ENCODE measurements at regions not wholly inside any gene's neighbourhood (a gene's known extent, or its start where the extent isn't known, plus 50 kb on each side); places are given as distances from the start of the nearest gene placed in this dataset.

DNA sequence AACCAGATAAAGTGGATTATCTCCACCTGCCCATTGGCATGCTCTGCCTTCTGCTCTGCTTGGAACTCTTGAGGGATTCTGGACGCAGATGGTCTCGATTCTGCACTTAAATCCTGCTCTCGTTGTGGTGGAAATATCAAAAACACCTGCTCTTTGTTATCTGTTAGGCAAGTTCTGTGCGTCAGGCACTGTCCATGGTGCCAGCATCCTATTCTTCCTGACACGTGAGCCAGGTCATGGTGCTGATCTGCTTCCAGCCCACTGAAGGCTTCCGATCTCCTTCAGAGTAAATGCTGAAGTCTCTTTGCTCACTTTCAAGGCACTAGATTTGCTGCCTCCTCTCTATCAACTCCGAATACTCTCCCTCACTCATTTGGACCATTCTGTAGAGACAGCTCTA lies 505.6 kb downstream of the HTR7 start:
- Histone ChIP-seq H3K36me3 (ENCODE audit: control insufficient read depth in 5 of 5, insufficient read depth in 5 of 5, low read length in 5 of 5) (no peaks in the 10 kb centered on the region), H3K27me3 (ENCODE audit: control insufficient read depth in 5 of 5, insufficient read depth in 4 of 5, low read length in 5 of 5) (no peaks in the 10 kb centered on the region), H3K9ac (ENCODE audit: low read length in 5 of 5) (no peak overlapping the region), H3K9me3 (ENCODE audit: control insufficient read depth in 5 of 5, low read length in 5 of 5) (no peaks in the 10 kb centered on the region), H3K4me1 (ENCODE audit: control insufficient read depth in 5 of 5, insufficient read depth in 5 of 5, low read length in 5 of 5) (no peaks in the 10 kb centered on the region), H3K4me3 (ENCODE audit: low read depth in 1 of 5, low read length in 5 of 5) (no peak overlapping the region), H3K27ac (ENCODE audit: low read depth, low read length) (no peak overlapping the region)

DNA sequence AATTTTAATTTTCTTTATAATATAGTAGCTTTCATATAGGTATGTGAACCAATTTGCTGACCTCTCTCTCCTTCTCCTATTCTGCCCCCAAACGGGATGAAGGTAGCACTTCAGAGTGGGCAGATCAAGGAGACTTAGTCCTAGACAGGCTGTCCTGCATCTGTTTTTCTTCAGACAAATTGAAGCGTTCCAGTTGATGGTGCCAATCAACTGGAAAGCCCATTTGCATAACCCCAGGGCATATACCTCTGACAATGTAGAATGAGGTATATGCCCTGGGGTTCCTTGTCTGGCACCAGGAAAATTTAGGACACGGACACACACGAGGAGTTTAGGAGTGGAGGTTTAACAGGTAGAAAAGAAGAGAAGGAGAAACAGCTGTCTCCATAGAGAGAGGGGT lies 502.9 kb downstream of the HTR7 start:
- no peak overlapping the region for H3K9ac ChIP-seq (ENCODE audit: low read length in 5 of 5)
- H3K27me3 ChIP-seq (ENCODE audit: control insufficient read depth in 5 of 5, insufficient read depth in 4 of 5, low read length in 5 of 5): no peaks in the 10 kb centered on the region
- H3K9me3 ChIP-seq (ENCODE audit: control insufficient read depth in 5 of 5, low read length in 5 of 5): no peaks in the 10 kb centered on the region
- H3K4me1 ChIP-seq (ENCODE audit: control insufficient read depth in 5 of 5, insufficient read depth in 5 of 5, low read length in 5 of 5): no peaks in the 10 kb centered on the region
- H3K27ac ChIP-seq (ENCODE audit: low read depth, low read length): no peak overlapping the region
- H3K36me3 ChIP-seq (ENCODE audit: control insufficient read depth in 5 of 5, insufficient read depth in 5 of 5, low read length in 5 of 5): no peaks in the 10 kb centered on the region
- H3K4me3 ChIP-seq (ENCODE audit: low read depth in 1 of 5, low read length in 5 of 5): no peak overlapping the region

DNA sequence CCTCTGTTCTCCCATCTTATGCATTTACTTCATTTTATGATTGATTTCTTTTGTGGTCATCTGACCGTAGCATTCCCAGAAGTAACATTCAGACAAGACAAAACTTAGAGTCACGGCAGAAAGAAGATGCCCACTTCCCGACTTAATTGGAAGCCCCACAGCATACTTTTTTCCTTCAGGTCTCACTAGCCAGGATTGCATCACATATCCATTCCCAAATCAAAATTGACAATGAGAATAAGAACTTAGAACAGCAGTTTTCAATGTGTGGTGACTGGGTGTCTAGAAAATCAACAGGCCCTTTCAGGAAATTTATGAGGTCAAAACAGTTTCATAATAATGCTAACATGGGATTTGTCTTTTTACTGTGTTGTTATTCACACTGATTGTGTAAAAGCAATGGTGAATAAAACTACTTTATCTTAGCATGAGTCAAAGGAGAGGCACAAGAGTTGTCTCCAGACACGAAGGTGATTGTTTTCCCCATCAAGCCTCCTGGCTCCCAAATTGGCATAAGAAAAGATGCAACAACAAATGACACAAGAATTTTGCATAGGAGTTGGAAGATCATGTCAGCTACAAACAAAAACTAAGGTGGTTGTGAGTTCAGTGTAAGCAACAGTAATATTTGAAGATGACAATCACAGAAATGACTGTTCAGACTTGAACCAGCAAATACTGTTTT lies 493.9 kb downstream of the HTR7 start:
- H3K4me1 ChIP-seq (ENCODE audit: control insufficient read depth in 5 of 5, insufficient read depth in 5 of 5, low read length in 5 of 5): no peaks in the 10 kb centered on the region
- H3K36me3 ChIP-seq (ENCODE audit: control insufficient read depth in 5 of 5, insufficient read depth in 5 of 5, low read length in 5 of 5): no peaks in the 10 kb centered on the region
- no peak overlapping the region for H3K9ac ChIP-seq (ENCODE audit: low read length in 5 of 5)
- H3K9me3 ChIP-seq (ENCODE audit: control insufficient read depth in 5 of 5, low read length in 5 of 5): peaks cover 0 to 2% (median 0%) of the 10 kb centered on the region in 5 donors
- no peak overlapping the region for H3K4me3 ChIP-seq (ENCODE audit: low read depth in 1 of 5, low read length in 5 of 5)
- no peaks in the 10 kb centered on the region for H3K27me3 ChIP-seq (ENCODE audit: control insufficient read depth in 5 of 5, insufficient read depth in 4 of 5, low read length in 5 of 5)
- H3K27ac ChIP-seq (ENCODE audit: low read depth, low read length): no peak overlapping the region

DNA sequence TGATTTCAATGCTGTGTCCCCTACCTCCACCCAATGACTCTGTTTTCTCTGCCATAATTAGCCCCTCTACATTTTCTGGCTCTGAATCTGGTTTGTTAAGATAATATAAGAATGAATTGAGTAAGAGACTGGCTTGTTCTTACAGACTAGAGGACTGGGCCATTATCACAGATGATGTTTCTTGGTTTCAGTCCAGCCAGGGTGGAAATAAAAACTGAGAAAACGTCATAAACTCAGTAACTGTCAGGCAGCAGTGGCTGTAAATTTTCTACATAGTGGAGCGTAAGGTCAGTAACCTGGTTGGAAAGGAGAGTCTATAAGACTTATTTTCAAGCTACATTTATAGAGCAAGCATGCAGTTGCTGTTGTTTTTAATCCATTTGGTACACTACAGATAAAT lies 485.4 kb downstream of the HTR7 start:
- no peak overlapping the region for H3K27ac ChIP-seq (ENCODE audit: low read depth, low read length)
- H3K9me3 ChIP-seq (ENCODE audit: control insufficient read depth in 5 of 5, low read length in 5 of 5): no peaks in the 10 kb centered on the region
- no peaks in the 10 kb centered on the region for H3K36me3 ChIP-seq (ENCODE audit: control insufficient read depth in 5 of 5, insufficient read depth in 5 of 5, low read length in 5 of 5)
- H3K4me3 ChIP-seq (ENCODE audit: low read depth in 1 of 5, low read length in 5 of 5): no peak overlapping the region
- H3K9ac ChIP-seq (ENCODE audit: low read length in 5 of 5): no peak overlapping the region
- no peaks in the 10 kb centered on the region for H3K4me1 ChIP-seq (ENCODE audit: control insufficient read depth in 5 of 5, insufficient read depth in 5 of 5, low read length in 5 of 5)
- H3K27me3 ChIP-seq (ENCODE audit: control insufficient read depth in 5 of 5, insufficient read depth in 4 of 5, low read length in 5 of 5): no peaks in the 10 kb centered on the region

DNA sequence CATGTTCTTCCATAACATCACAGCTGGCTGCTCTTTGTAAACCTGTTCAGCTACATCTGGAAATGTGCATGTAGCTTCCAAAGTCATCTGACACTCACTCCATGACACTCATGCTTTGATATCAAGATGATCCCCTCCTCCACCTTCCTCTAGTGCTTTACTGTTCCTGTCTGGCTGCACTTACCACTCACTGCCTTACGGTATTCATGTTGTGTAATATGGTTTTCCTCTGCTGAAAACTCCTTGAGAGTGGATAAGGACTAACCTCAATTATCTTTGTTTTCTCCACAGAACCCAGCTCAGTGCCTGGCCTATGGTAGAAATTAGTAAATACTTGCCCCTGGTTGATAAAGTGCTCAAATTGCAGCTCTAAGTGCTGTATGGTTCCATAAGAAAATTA lies 483.9 kb downstream of the HTR7 start:
- Histone ChIP-seq H3K36me3 (ENCODE audit: control insufficient read depth in 5 of 5, insufficient read depth in 5 of 5, low read length in 5 of 5) (no peaks in the 10 kb centered on the region), H3K27me3 (ENCODE audit: control insufficient read depth in 5 of 5, insufficient read depth in 4 of 5, low read length in 5 of 5) (no peaks in the 10 kb centered on the region), H3K9ac (ENCODE audit: low read length in 5 of 5) (no peak overlapping the region), H3K27ac (ENCODE audit: low read depth, low read length) (no peak overlapping the region), H3K9me3 (ENCODE audit: control insufficient read depth in 5 of 5, low read length in 5 of 5) (no peaks in the 10 kb centered on the region), H3K4me3 (ENCODE audit: low read depth in 1 of 5, low read length in 5 of 5) (no peak overlapping the region), H3K4me1 (ENCODE audit: control insufficient read depth in 5 of 5, insufficient read depth in 5 of 5, low read length in 5 of 5) (no peaks in the 10 kb centered on the region)

DNA sequence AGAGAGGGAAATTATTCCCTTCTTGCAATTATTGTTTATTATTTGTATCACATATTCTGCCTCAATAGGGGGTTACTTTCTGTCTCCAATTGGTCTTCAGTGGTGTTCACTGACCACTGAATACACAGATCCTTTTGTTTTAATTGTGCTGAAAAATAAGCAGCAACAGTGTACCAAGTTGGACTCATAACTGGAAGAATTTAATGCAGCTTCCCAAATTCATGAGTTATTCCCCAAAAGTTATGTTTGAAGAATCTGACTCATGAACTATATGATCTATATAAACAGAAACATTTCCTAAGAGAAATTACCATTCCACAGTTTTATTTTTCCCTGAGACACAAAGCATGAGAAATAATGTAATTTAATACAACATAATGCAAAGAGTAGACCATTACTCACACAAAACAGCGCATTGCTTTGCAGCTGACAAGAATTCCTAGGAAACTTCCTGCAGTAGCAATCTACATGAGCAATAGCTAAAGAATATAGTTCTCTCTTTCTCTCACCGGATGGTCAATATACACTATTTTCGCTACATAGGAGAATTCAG lies 479.2 kb downstream of the HTR7 start:
- Histone ChIP-seq H3K27ac (ENCODE audit: low read depth, low read length) (no peak overlapping the region), H3K9me3 (ENCODE audit: control insufficient read depth in 5 of 5, low read length in 5 of 5) (no peaks in the 10 kb centered on the region), H3K36me3 (ENCODE audit: control insufficient read depth in 5 of 5, insufficient read depth in 5 of 5, low read length in 5 of 5) (no peaks in the 10 kb centered on the region), H3K9ac (ENCODE audit: low read length in 5 of 5) (no peak overlapping the region), H3K27me3 (ENCODE audit: control insufficient read depth in 5 of 5, insufficient read depth in 4 of 5, low read length in 5 of 5) (no peaks in the 10 kb centered on the region), H3K4me1 (ENCODE audit: control insufficient read depth in 5 of 5, insufficient read depth in 5 of 5, low read length in 5 of 5) (no peaks in the 10 kb centered on the region), H3K4me3 (ENCODE audit: low read depth in 1 of 5, low read length in 5 of 5) (no peak overlapping the region)

DNA sequence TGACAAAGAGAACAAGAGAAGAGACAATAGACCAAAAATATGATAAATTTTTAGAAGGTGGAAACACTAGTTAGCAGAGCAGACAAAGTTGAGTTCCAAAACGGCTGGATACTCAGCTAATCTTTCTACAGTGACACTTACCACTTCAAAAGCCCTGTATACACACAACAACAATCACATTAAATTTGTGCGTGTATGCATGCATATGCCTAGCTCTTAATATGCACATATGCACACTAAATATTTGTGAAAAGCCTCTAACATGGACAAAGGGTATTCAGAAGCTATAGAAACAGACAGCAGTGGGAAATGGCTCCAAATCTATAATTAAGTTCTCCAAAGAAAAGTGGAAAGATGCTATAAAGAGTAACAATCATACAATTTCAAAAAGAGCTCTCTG lies 476.4 kb downstream of the HTR7 start:
- no peak overlapping the region for H3K27ac ChIP-seq (ENCODE audit: low read depth, low read length)
- no peaks in the 10 kb centered on the region for H3K9me3 ChIP-seq (ENCODE audit: control insufficient read depth in 5 of 5, low read length in 5 of 5)
- H3K9ac ChIP-seq (ENCODE audit: low read length in 5 of 5): no peak overlapping the region
- no peaks in the 10 kb centered on the region for H3K27me3 ChIP-seq (ENCODE audit: control insufficient read depth in 5 of 5, insufficient read depth in 4 of 5, low read length in 5 of 5)
- no peaks in the 10 kb centered on the region for H3K36me3 ChIP-seq (ENCODE audit: control insufficient read depth in 5 of 5, insufficient read depth in 5 of 5, low read length in 5 of 5)
- no peaks in the 10 kb centered on the region for H3K4me1 ChIP-seq (ENCODE audit: control insufficient read depth in 5 of 5, insufficient read depth in 5 of 5, low read length in 5 of 5)
- no peak overlapping the region for H3K4me3 ChIP-seq (ENCODE audit: low read depth in 1 of 5, low read length in 5 of 5)

DNA sequence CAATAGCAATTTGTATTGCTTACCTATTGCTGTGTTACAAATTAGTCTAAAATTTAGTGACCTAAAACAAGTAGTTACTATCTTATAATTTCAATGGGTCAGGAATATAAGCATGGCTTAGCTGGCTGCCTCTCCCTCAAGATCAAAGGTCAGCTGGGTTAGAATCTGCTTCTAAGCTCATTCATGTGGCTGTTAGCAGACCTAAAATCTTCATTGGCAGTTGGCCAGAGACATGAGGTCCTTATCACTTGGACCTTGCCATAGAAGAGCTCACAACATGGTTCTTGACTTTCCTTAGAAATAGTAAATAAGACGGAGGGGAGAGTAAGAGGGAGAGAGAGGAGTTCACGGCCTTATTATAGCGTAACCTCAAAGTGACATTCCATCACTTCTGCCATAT lies 468.0 kb downstream of the HTR7 start:
- no peaks in the 10 kb centered on the region for H3K9me3 ChIP-seq (ENCODE audit: control insufficient read depth in 5 of 5, low read length in 5 of 5)
- H3K4me1 ChIP-seq (ENCODE audit: control insufficient read depth in 5 of 5, insufficient read depth in 5 of 5, low read length in 5 of 5): no peaks in the 10 kb centered on the region
- no peak overlapping the region for H3K4me3 ChIP-seq (ENCODE audit: low read depth in 1 of 5, low read length in 5 of 5)
- H3K27ac ChIP-seq (ENCODE audit: low read depth, low read length): no peak overlapping the region
- no peak overlapping the region for H3K9ac ChIP-seq (ENCODE audit: low read length in 5 of 5)
- no peaks in the 10 kb centered on the region for H3K36me3 ChIP-seq (ENCODE audit: control insufficient read depth in 5 of 5, insufficient read depth in 5 of 5, low read length in 5 of 5)
- no peaks in the 10 kb centered on the region for H3K27me3 ChIP-seq (ENCODE audit: control insufficient read depth in 5 of 5, insufficient read depth in 4 of 5, low read length in 5 of 5)

DNA sequence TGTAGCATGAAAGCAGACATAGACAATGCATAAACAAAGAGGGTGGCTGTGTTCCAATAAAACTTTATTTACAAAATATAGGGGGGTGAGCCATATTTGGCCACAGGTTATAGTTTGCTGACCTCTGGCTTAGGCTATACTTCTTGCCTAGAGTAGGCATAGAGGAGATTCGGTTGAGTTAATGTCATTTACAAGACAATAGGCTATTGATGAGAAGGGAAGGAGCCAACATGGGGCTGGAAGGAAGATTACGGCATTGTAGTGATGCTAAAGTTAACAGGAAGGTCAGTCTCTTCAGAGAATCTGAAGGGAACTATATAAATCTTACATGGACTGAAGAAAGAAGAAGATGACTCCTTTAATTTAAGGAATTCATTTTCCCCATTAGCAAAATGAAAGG lies 463.5 kb downstream of the HTR7 start:
- Histone ChIP-seq H3K9ac (ENCODE audit: low read length in 5 of 5) (no peak overlapping the region), H3K4me1 (ENCODE audit: control insufficient read depth in 5 of 5, insufficient read depth in 5 of 5, low read length in 5 of 5) (no peaks in the 10 kb centered on the region), H3K36me3 (ENCODE audit: control insufficient read depth in 5 of 5, insufficient read depth in 5 of 5, low read length in 5 of 5) (no peaks in the 10 kb centered on the region), H3K27me3 (ENCODE audit: control insufficient read depth in 5 of 5, insufficient read depth in 4 of 5, low read length in 5 of 5) (no peaks in the 10 kb centered on the region), H3K9me3 (ENCODE audit: control insufficient read depth in 5 of 5, low read length in 5 of 5) (no peaks in the 10 kb centered on the region), H3K4me3 (ENCODE audit: low read depth in 1 of 5, low read length in 5 of 5) (no peak overlapping the region), H3K27ac (ENCODE audit: low read depth, low read length) (no peak overlapping the region)

DNA sequence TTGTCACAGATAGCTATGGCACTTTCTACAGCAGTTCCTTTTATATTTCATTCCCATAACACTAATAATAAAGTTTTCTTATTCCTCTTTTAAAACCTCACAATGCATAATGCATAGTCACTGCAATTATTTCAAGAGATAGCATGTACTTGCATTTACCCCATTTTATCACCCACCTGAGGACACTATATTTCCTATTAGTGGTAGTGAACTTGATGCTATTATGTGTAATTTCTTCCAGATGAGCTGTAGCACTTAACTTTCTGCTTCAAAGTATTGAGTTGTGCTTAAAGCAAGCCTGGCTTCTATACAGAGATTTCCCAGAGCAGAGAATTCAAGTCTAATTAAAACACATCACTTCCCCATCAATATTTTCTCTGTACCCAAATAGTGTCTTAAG lies 461.1 kb downstream of the HTR7 start:
- Histone ChIP-seq H3K4me3 (ENCODE audit: low read depth in 1 of 5, low read length in 5 of 5) (no peak overlapping the region), H3K27me3 (ENCODE audit: control insufficient read depth in 5 of 5, insufficient read depth in 4 of 5, low read length in 5 of 5) (no peaks in the 10 kb centered on the region), H3K9ac (ENCODE audit: low read length in 5 of 5) (no peak overlapping the region), H3K9me3 (ENCODE audit: control insufficient read depth in 5 of 5, low read length in 5 of 5) (no peaks in the 10 kb centered on the region), H3K27ac (ENCODE audit: low read depth, low read length) (no peak overlapping the region), H3K4me1 (ENCODE audit: control insufficient read depth in 5 of 5, insufficient read depth in 5 of 5, low read length in 5 of 5) (no peaks in the 10 kb centered on the region), H3K36me3 (ENCODE audit: control insufficient read depth in 5 of 5, insufficient read depth in 5 of 5, low read length in 5 of 5) (no peaks in the 10 kb centered on the region)
